ENCODE measurements at regions not wholly inside any gene's neighbourhood (a gene's known extent, or its start where the extent isn't known, plus 50 kb on each side); places are given as distances from the start of the nearest gene placed in this dataset.
"Not testable (repeated sequence)": the region's sequence is repeated elsewhere in the genome, so short reads cannot be mapped to it uniquely, and the experiment has no call there.

GRCh38 chr4:169342906-169343564 lies 72.3 kb upstream of the SH3RF1 start:
- no peak for DNase-seq

- no peak for DNase-seq
These were observed 71.6 kb upstream of the SH3RF1 start for GRCh38 chr4:169342159-169342860.

- DNase-seq = no peak
These were observed 70.7 kb upstream of the SH3RF1 start for GRCh38 chr4:169341490-169341889.

- DNase-seq = peak in 10 of 14 donors; percentile 11 to 42 (median 26)
These were observed 70.1 kb upstream of the SH3RF1 start for GRCh38 chr4:169340834-169341233.

- DNase-seq = no peak
These were observed 67.5 kb upstream of the SH3RF1 start for GRCh38 chr4:169338241-169338640.

- DNase-seq = no peak
These were observed 66.8 kb upstream of the SH3RF1 start for GRCh38 chr4:169337510-169337909.

GRCh38 chr4:169335331-169335730 lies 64.6 kb upstream of the SH3RF1 start:
- no peak for DNase-seq

- no peak for DNase-seq
These were observed 63.6 kb upstream of the SH3RF1 start for GRCh38 chr4:169334335-169334734.

- DNase-seq = no peak
These were observed 62.5 kb upstream of the SH3RF1 start for GRCh38 chr4:169333265-169333664.

- DNase-seq = no peak
These were observed 61.8 kb upstream of the SH3RF1 start for GRCh38 chr4:169332583-169332982.

GRCh38 chr4:169330811-169331210 lies 60.1 kb upstream of the SH3RF1 start:
- no peak for DNase-seq

GRCh38 chr4:169330095-169330494 lies 59.3 kb upstream of the SH3RF1 start:
- no peak for DNase-seq

- DNase-seq = no peak
These were observed 57.2 kb upstream of the SH3RF1 start for GRCh38 chr4:169327951-169328350.

- DNase-seq = not testable (repeated sequence)
These were observed 53.2 kb upstream of the SH3RF1 start for GRCh38 chr4:169323925-169324324.

- not testable (repeated sequence) for DNase-seq
These were observed 52.1 kb upstream of the SH3RF1 start for GRCh38 chr4:169322833-169323232.
